ENCODE measurements at regions not wholly inside any gene's neighbourhood (a gene's known extent, or its start where the extent isn't known, plus 50 kb on each side); places are given as distances from the start of the nearest gene placed in this dataset.
"Not testable (repeated sequence)": the region's sequence is repeated elsewhere in the genome, so short reads cannot be mapped to it uniquely, and the experiment has no call there.

DNA sequence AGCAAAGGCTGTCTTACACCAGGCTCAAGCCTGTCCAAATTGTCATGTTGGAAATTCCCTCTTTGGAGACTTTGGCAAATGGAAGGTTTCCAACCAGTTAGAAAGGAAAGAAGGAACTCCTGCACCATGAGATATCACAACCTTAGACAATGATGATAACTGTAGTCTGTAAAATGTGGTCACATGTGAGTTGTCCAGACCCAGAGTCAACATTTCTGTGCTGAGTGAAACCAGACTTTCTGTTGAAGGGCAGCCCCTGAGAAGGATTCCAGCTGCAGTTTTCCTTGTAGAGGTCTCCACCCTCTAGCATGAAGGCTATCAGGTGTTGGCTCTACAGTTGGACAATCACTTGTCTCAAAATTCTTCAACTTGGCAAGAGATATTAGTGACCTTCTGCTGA, 82.4 kb downstream of the SOX3 start:
- Histone ChIP-seq H3K27ac (ENCODE audit: low read length) (no peak overlapping the region), H3K9me3 (ENCODE audit: insufficient read depth, low read length) (no peaks in the 10 kb centered on the region), H2AFZ (ENCODE audit: low read depth, low read length) (no peak overlapping the region), H3K36me3 (replicated peaks; ENCODE audit: low read depth, low read length) (no peaks in the 10 kb centered on the region), H3K27me3 (ENCODE audit: low read depth, low read length) (no peaks in the 10 kb centered on the region), H3K4me3 (ENCODE audit: low read length) (no peak overlapping the region), H3K4me2 (ENCODE audit: low read length) (no peak overlapping the region), H3K79me2 (ENCODE audit: low read length) (no peaks in the 10 kb centered on the region), H3K4me1 (ENCODE audit: low read length) (no peaks in the 10 kb centered on the region), H4K20me1 (ENCODE audit: insufficient read depth, low read length) (no peaks in the 10 kb centered on the region), H3K9ac (ENCODE audit: low read length) (no peak overlapping the region)
- no peak for TF ChIP-seq EZH2phosphoT487 (IDR thresholded peaks at IDR 0.05; ENCODE audit: low read depth)
- TF ChIP-seq, protein P1, sequence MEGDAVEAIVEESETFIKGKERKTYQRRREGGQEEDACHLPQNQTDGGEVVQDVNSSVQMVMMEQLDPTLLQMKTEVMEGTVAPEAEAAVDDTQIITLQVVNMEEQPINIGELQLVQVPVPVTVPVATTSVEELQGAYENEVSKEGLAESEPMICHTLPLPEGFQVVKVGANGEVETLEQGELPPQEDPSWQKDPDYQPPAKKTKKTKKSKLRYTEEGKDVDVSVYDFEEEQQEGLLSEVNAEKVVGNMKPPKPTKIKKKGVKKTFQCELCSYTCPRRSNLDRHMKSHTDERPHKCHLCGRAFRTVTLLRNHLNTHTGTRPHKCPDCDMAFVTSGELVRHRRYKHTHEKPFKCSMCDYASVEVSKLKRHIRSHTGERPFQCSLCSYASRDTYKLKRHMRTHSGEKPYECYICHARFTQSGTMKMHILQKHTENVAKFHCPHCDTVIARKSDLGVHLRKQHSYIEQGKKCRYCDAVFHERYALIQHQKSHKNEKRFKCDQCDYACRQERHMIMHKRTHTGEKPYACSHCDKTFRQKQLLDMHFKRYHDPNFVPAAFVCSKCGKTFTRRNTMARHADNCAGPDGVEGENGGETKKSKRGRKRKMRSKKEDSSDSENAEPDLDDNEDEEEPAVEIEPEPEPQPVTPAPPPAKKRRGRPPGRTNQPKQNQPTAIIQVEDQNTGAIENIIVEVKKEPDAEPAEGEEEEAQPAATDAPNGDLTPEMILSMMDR (IDR thresholded peaks at IDR 0.05; ENCODE audit: low read depth, low read length), result no peak

- H3K4me3 ChIP-seq (ENCODE audit: low read length); H3K9me3 ChIP-seq (ENCODE audit: insufficient read depth, low read length); H3K4me2 ChIP-seq (ENCODE audit: low read length); H3K27me3 ChIP-seq (ENCODE audit: low read depth, low read length); H4K20me1 ChIP-seq (ENCODE audit: insufficient read depth, low read length); H3K36me3 ChIP-seq (replicated peaks; ENCODE audit: low read depth, low read length); H3K27ac ChIP-seq (ENCODE audit: low read length); H3K4me1 ChIP-seq (ENCODE audit: low read length); H2AFZ ChIP-seq (ENCODE audit: low read depth, low read length); H3K9ac ChIP-seq (ENCODE audit: low read length); H3K79me2 ChIP-seq (ENCODE audit: low read length): not testable (repeated sequence)
Measured at GRCh38 chrX:140402131-140402530, 102.7 kb downstream of the SOX3 start.

DNA sequence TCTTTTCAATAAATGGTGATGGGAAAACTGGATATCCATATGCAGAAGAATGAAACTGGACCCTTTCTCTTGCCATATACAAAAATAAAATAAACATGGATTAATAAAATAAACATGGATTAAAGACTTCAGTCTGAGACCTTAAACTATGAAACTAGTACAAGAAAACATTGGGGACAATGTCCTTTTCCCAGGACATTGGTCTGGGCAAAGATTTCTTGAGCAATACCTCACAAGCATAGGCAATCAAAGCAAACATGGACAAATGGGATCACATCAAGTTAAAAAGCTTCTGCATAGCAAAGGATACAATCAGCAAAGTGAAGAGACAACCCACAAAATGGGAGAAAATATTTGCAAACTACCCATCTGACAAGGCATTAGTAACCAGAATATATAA, 108.5 kb downstream of the SOX3 start:
- H4K20me1 ChIP-seq (ENCODE audit: insufficient read depth, low read length); H3K4me1 ChIP-seq (ENCODE audit: low read length); H3K27ac ChIP-seq (ENCODE audit: low read length): not testable (repeated sequence)

GRCh38 chrX:140393507-140393906, 111.4 kb downstream of the SOX3 start:
- Histone ChIP-seq H3K27me3 (ENCODE audit: low read depth, low read length) (no peaks in the 10 kb centered on the region), H3K27ac (ENCODE audit: low read length) (no peak overlapping the region), H3K4me1 (ENCODE audit: low read length) (no peaks in the 10 kb centered on the region), H3K4me3 (ENCODE audit: low read length) (no peak overlapping the region), H3K36me3 (replicated peaks; ENCODE audit: low read depth, low read length) (no peaks in the 10 kb centered on the region), H3K9ac (ENCODE audit: low read length) (no peak overlapping the region), H3K9me3 (ENCODE audit: insufficient read depth, low read length) (no peaks in the 10 kb centered on the region), H3K79me2 (ENCODE audit: low read length) (no peaks in the 10 kb centered on the region), H4K20me1 (ENCODE audit: insufficient read depth, low read length) (no peaks in the 10 kb centered on the region), H2AFZ (ENCODE audit: low read depth, low read length) (no peak overlapping the region), H3K4me2 (ENCODE audit: low read length) (no peak overlapping the region)
- no peak for TF ChIP-seq EZH2phosphoT487 (IDR thresholded peaks at IDR 0.05; ENCODE audit: low read depth)
- TF ChIP-seq, protein P1 (IDR thresholded peaks at IDR 0.05; ENCODE audit: low read depth, low read length), result no peak

More for the DNA sequence above, 108.5 kb downstream of the SOX3 start:
- not testable (repeated sequence) for H3K4me3 ChIP-seq (ENCODE audit: low read length); H2AFZ ChIP-seq (ENCODE audit: low read depth, low read length); H3K27me3 ChIP-seq (ENCODE audit: low read depth, low read length); H3K79me2 ChIP-seq (ENCODE audit: low read length); H3K9ac ChIP-seq (ENCODE audit: low read length); H3K4me2 ChIP-seq (ENCODE audit: low read length); H3K9me3 ChIP-seq (ENCODE audit: insufficient read depth, low read length); H3K36me3 ChIP-seq (replicated peaks; ENCODE audit: low read depth, low read length)

- Histone ChIP-seq H4K20me1 (ENCODE audit: insufficient read depth, low read length) (no peaks in the 10 kb centered on the region), H3K27me3 (ENCODE audit: low read depth, low read length) (no peaks in the 10 kb centered on the region), H2AFZ (ENCODE audit: low read depth, low read length) (no peak overlapping the region), H3K27ac (ENCODE audit: low read length) (no peak overlapping the region), H3K4me2 (ENCODE audit: low read length) (no peak overlapping the region), H3K4me3 (ENCODE audit: low read length) (no peak overlapping the region), H3K79me2 (ENCODE audit: low read length) (no peaks in the 10 kb centered on the region), H3K4me1 (ENCODE audit: low read length) (no peaks in the 10 kb centered on the region), H3K36me3 (replicated peaks; ENCODE audit: low read depth, low read length) (no peaks in the 10 kb centered on the region), H3K9me3 (ENCODE audit: insufficient read depth, low read length) (no peaks in the 10 kb centered on the region), H3K9ac (ENCODE audit: low read length) (no peak overlapping the region)
- TF ChIP-seq, protein P1 (IDR thresholded peaks at IDR 0.05; ENCODE audit: low read depth, low read length), result no peak
- no peak for TF ChIP-seq EZH2phosphoT487 (IDR thresholded peaks at IDR 0.05; ENCODE audit: low read depth)
Measured at GRCh38 chrX:140391313-140391712, 113.6 kb downstream of the SOX3 start.

Data from OCI-LY3 (cell line).